DMS 273 treated with DMSO at 0.1 percent for 48 hours (cell line): ENCODE measurements at regions not wholly inside any gene's neighbourhood (a gene's known extent, or its start where the extent isn't known, plus 50 kb on each side); places are given as distances from the start of the nearest gene placed in this dataset.
"Not testable (repeated sequence)": the region's sequence is repeated elsewhere in the genome, so short reads cannot be mapped to it uniquely, and the experiment has no call there.

Source experiments
- DNase-seq: peaks from one replicate; lab custom pipeline; 2025; lab: John Stamatoyannopoulos, UW

- no peak for DNase-seq
Measured at GRCh38 chr9:79390077-79390698, 181.6 kb upstream of the TLE4 start.

DNA sequence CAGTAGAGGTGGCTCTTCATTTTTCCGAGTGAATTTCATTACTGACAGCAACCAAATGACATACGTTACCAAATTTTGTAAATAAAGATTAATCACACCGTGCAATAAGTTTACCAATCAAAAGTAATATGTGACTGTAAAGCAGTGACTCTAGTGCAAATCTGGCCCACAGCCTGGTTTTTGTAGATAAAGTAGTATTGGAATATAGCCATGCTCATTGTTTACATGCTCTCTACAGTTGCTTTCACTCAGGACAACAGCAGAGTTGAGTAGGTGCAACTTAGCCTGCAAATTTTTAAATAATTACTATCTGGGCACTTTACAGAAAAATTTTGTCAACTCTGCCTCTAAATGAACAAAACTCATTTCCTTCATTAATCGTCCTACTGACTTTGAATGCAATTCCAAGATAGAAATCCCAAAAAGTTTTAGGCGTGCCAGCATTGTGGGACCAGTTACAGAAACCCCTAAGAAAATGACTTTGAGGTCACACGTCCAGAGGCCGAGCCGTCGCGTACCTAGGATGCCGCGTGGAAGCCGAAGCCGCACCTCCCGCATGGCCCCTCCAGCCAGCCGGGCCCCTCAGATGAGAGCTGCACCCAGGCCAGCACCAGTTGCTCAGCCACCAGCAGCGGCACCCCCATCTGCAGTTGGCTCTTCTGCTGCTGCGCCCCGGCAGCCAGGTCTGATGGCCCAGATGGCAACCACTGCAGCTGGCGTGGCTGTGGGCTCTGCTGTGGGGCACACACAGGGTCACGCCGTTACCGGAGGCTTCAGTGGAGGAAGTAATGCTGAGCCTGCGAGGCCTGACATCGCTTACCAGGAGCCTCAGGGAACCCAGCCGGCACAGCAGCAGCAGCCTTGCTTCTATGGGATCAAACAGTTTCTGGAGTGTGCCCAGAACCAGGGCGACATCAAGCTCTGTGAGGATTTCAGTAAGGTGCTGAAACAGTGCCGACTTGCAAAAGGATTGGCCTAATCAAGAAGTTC lies 180.7 kb upstream of the TLE4 start:
- no peak for DNase-seq

GRCh38 chr9:79395228-79395627 lies 176.5 kb upstream of the TLE4 start:
- DNase-seq: no peak

- DNase-seq: peak; percentile 4
Measured at GRCh38 chr9:79395755-79396154, 176.0 kb upstream of the TLE4 start.

- DNase-seq: no peak
Measured at GRCh38 chr9:79396168-79396567, 175.6 kb upstream of the TLE4 start.

- no peak for DNase-seq
Measured at GRCh38 chr9:79403495-79403894, 168.3 kb upstream of the TLE4 start.

DNA sequence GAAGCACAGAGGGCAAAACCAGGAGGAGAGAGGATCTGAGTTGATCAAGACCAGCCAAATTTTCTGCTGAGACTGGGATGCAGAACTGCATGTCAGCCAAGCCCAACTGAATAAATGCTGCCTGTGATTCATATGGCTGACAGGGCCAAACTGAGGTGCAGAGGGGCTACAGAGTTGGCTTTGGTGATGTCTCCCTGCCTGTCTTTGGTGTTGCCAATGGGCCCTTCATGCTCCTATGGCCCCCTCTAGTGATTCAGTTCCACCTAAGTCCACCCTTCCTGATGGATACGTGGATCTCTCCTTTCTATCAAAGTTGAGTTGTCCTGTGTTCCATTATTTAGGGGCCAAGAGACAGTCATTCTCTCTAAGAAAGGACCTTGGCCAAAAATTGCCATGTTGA lies 163.6 kb upstream of the TLE4 start:
- DNase-seq: no peak

DNA sequence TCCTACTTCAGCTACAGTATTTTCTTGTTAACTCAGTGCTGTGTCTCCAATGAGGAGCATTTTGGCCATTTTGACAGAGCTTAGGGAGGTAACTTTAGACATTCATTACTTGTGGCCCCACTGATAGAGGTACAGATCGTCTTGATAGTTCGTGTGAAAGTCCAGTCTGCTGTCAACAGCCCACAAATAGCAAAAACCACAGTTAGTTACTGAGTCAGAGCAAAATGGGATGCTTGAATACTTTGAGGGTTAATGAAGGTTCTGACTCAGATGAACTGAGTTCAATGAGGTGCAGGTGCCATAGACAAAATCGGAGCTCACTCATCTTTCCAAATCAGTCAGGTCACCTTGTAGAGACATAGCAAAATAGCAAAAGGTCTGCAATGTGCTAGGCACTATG lies 163.1 kb upstream of the TLE4 start:
- no peak for DNase-seq

DNA sequence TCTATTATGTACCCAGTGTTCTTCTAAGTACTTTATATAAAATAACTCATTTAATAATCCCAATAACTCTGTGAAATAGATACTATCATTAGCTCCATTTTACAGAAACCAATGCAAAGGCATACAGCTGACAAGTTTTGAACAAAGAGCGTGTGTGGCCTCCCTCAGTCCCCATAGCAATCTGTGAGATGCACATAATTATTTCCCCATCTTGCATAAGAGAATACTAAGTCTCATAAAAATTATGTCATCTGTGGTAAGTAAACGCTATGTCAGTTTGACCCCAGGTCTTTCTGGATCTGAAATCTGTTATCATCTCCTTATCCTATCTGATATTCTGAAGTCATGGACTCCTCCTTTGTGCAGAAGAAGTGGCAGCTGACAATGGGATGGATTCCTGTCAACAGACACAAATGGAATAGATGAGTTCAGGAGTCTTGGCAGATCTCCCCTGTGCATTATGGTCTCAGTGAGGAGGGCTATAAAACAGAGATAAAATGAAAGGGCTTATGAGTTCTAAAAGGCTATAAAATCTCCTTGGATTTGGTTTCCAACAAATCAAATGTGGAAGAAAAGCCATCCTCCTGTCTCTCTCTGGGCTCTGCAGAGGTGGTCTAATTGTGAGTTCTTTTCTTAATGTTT lies 162.5 kb upstream of the TLE4 start:
- DNase-seq: no peak

- DNase-seq: no peak
Measured at GRCh38 chr9:79425840-79426239, 145.9 kb upstream of the TLE4 start.

DNA sequence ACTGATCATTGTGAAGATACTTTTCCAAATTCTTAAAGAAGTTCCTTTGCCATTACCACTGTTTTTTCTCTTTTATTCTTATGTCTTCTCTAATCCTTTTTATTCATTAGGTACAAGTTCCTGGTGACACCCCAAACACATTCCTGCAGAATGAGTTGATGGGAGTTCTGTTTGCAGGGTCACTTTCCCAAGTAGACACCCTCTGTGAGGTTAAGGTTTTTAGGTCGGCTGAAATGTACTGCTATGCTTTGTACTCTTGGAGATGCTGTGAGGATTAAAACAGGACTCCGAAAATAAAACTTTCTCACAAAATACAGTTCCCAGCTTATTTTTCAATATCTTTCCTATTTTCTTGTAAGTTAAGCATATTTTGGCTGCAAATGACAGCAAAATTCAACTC lies 143.3 kb upstream of the TLE4 start:
- no peak for DNase-seq

GRCh38 chr9:79430619-79431018 lies 141.1 kb upstream of the TLE4 start:
- DNase-seq: no peak

- peak; percentile 33 for DNase-seq
Measured at GRCh38 chr9:79431019-79431679, 140.6 kb upstream of the TLE4 start.

- no peak for DNase-seq
Measured at GRCh38 chr9:79432485-79432884, 139.3 kb upstream of the TLE4 start.

DNA sequence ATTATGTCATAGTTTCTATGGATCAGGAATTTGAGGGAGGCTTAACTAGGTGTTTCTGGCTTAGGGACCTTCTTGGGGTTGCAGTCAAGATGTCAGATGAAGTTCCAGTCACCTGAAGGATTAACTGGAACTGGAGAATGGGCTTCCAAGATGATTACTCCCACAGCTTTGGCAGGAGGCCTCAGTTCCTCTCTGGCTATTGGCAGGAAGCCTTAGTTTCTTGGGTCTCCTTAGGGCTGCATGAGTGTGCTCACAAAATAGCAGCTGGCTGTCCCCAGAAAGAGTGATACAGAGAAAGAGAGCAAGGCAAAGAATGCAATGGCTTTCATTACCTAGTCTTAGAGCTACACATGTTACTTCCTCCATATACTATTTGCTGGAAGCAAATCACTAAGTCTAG lies 138.1 kb upstream of the TLE4 start:
- no peak for DNase-seq

- not testable (repeated sequence) for DNase-seq
Measured at GRCh38 chr9:79439221-79439620, 132.5 kb upstream of the TLE4 start.

DNA sequence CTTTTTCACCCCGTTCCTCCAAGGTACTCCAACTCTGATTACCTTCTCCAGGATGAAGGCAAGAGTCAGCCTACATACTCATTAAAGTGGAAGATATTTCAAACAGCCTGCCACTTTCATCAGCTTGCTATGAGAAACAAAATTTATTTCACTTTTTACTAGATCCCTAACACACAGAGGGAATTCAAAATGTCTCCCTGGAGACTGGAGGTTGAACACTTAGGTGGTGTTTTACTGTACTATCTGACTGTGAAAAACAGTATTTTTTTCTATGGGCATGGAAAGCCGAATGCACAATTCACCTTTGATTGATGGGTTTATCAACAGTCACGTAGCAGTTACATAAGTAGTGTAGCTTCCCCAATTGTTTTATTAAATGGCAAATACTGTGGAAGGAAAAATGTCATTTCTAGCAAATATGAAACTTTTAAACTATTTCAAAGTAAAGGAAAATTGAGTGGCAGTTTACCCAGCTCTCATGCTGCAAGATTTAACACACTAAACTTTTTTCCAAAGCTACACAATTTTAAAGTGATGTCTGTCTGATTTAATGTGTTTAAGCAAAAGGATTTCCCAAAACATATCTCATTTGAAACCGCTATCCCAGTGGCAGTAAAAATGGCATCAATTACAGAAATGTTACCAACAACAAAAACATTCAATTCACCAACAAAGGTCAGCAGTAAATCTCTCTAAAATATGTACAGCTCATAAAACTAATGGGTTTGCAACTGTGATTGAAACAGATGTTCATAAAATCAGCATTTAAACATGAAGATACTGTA lies 125.0 kb upstream of the TLE4 start:
- DNase-seq: no peak

DNA sequence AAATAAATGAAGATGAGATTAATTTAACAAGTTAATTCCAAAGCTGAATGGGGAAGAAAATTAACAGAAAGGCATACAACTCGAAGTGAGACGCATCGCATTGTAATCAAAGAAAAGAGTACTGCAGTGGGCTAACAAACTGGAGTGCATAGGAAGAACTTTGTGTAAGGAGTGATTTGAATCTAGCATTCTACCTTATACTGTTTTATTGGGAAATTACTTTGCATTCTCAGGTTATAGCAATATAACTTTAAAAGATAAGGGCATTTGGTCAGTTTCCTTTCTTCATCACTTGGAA lies 124.5 kb upstream of the TLE4 start:
- DNase-seq: no peak

GRCh38 chr9:79447762-79448161 lies 124.0 kb upstream of the TLE4 start:
- no peak for DNase-seq

DNA sequence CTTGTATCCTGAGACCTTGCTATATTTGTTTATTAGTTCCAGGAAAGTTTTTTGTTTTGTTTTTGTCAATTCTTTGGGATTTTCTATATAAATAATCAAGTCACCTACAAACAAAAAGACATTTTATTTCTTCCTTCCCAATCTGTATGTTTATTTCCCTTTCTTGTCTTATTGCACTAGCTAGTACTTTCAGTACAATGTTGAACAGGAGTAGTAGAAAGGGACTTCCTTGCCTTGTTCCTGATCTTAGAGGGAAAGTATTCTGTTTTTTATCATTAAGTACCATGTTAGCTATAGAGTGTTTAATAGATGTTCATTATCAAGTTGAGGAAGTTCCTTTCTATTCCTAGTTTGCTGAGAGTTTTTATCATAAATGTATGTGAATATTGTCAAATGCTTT lies 119.5 kb upstream of the TLE4 start:
- no peak for DNase-seq

GRCh38 chr9:79461712-79462111 lies 110.1 kb upstream of the TLE4 start:
- DNase-seq: no peak

GRCh38 chr9:79465156-79465555 lies 106.6 kb upstream of the TLE4 start:
- DNase-seq: peak; percentile 68
